T-helper 1 cell treated with Interleukin-12 subunit alpha and Interleukin-12 subunit beta and Interleukin-4 antibody, amounts not matched to agents 30 ng/mL and 1 ng/mL, for 36 hours (primary cell): ENCODE measurements at regions not wholly inside any gene's neighbourhood (a gene's known extent, or its start where the extent isn't known, plus 50 kb on each side); places are given as distances from the start of the nearest gene placed in this dataset.
"Not testable (repeated sequence)": the region's sequence is repeated elsewhere in the genome, so short reads cannot be mapped to it uniquely, and the experiment has no call there.

Experiments
- intact Hi-C: fragments of 100-400 bp; cut with micrococcal nuclease; formaldehyde crosslinking; loops from one replicate; pipeline ENCODE4 v1.15.1; 2024

DNA sequence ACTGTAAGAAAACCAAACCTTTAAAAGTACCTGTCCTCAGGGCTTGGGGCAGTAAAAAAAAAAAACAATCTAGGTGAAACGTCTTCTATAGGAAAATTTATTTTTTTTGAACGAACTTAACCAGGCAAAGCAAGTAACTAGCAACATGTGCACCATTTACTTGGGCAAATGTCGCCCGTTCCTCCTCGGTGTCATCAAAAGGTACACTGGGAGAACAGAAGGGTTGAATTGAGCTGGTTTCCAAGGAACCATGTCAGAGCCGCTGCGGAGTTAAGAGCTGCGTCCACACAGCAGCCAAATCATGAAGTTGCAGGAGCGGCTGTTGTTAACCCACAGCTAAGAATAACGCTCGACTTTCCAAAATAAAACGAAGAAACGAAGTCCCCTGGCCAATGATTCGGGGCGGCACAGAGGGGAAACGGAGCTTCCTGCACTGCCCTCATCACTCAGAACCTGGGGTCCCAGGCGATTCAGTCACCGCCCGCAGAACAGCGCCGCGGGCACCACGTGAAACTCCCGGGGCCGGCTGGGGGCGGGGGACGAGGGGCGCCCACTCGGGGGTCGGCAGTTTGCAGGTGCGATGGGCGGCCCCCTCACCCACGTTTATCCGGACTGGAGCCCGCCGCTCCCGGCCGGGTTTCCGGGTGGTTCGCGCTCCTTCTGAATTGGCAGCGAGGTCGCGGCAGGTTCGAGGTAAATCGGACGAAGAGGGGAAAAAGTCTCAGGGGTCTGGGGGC is 53.6 kb upstream of the PLGLB1 start:
- intact Hi-C loops: loop anchor here (10.0 kb wide), 1 partner anchor 510 kb away; the partner anchor contains the start of gene CHMP3

DNA sequence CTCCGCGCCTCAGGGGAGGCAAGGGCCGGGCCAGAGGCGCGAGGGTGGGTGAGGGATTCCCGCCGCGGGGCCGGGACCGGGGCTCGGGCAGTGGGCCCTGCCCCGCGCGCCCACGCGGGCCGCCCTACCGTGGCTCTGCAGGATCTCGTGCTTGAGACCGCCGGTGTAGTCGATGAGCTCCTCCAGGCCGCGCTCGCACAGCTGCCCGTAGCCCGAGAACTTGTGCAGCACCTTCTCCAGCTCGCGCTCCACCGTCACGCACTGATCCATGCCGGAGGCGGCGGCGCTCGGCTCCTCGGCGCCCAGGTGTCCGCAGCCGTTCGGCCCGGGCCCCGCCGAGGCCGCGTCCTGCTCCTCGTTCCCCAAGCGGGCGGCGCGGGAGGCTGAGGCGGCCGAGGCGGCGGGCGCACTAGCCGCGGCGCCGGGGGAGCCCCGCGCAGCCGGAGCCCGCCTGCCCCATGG is 54.2 kb upstream of the PLGLB1 start:
- intact Hi-C loops: loop anchor here (10.0 kb wide), 1 partner anchor 511 kb away; the partner anchor contains the start of gene CHMP3

DNA sequence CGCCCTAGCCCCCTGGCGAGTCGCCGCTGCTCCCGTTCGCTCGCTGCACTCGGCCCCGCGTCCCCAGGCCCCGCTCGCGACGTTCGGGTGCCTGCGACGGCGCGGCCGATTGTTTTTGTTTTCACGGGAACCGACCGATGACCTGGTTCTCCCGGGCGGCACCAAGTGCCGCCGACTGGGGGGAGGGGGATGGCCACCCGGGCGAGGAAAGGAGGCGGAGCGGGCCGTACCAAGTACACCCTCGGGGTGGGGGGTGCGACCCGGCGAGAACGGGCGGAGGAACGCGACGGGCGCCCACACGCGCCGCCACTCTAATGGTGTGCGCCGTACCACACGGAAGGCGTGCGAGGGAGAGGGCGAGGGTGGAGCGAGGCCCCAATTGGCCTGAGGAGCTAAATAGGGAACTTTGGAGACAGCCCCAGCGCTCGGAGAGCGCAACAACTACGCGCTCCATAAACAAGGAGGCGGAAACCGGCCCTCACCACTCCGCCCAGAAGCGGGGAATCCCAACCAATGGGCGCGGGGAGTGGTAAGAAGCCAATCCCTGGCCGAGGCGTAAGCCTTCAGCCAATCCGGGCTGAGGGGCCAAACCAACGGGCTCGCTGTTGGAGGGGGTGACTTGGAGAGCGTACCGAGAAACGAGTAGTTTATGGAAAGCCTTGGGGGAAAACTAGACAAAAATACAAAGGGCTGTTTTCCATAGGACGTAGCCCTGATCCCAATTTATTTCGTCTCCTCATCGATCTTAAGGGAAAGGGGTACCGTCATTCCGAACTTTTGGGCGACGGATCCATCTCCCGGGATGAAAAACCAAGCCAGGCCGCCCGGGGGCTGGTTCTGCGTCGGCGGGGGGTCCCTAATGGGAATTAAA is 54.8 kb upstream of the PLGLB1 start:
- intact Hi-C loops: loop anchor here (10.0 kb wide), 1 partner anchor 512 kb away; the partner anchor contains the start of gene CHMP3

DNA sequence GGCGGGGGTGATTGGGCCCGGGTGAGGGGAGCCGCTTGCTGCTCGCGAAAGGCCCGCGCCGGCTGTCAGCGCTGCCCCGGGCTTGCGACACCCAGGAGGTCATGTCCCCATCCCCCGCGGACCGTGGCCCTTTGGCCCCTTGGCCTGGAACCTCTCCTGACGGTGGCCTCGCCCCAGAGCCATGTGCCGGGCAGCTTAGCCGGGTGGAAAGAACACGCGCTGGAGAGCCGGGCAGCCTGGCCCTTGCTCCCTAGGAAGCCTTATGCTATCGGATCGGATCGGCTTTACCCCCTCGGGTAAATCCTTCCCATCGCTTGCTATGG is 55.4 kb upstream of the PLGLB1 start:
- intact Hi-C loops: loop anchor here (10.0 kb wide), 1 partner anchor 512 kb away; the partner anchor contains the start of gene CHMP3

DNA sequence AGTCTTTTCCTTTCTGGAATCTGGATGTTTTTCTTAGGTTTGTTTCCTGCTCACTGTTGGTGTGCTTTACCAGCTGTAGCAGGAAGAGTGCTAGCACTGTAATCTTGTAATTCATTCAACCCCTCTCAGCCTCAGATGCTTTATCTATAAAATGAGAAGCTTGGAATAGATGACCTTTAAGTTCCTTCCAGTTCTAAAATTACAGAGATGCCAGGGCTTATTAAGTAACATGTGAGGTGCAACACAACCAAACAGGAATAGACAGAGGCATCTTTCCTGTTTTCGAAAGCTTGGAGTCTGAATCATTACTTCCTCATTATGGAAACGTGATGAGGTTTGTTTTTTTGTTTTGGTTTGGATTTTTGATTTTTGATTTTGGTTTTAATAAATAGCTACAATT is 60.1 kb upstream of the PLGLB1 start:
- intact Hi-C loops: not testable (repeated sequence)

DNA sequence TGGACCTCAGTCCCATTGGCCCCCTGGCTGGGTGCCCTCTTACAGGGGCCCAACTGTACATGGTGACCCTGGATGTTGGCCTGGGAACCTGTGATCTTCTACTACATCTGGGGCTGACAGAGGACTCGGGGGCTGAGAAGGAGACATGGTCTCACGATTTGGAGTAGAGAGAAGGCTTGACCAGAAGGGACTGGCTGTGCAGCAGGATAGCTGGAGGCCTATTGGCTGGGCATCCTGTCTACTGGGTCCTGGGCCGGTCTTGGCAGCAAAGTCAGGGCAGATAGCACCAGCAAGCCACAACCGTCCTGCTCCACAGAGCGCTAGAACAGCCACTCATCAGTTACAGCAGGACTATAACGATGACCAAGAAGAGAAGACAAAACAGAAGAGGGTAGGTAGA is 66.4 kb upstream of the PLGLB1 start:
- intact Hi-C loops: not testable (repeated sequence)

DNA sequence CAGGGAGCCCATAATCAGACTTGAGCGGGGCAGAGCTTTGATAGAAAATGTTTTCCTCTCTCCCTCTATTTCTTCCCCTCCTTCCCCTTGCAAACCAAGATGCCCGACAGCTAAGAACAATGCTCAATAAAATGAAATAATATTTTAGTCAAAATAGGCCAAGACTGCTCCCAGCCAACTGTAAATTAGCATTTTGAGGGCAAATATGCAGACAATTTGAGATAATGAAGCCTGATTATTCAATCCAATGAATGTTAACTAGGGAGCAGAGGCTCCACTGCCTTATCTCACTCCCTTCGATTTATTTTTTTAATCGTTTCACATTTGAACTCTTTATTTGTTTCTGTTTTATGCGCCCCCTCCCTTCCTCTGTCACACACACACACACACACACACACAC is 67.8 kb upstream of the PLGLB1 start:
- intact Hi-C loops: not testable (repeated sequence)

DNA sequence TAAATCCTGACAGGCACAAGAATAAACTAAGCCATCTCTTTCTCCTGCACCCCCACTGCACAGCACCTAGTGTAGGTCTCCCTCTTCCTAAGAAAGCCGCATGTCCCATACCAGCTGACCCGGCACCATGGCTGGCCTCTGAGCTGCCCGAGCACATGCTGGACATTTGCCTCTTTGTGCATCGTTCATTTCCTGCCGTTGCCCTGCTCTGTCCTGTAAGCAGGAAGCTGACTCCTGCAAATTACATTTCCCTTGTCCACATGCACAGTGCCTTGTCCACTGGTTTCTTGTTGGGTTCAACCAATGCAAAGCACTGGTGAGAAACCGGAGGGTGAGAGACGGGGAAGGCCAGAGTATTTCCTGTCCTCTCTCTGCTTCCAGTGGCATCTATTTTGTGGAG is 71.6 kb upstream of the PLGLB1 start:
- intact Hi-C loops: not testable (repeated sequence)

DNA sequence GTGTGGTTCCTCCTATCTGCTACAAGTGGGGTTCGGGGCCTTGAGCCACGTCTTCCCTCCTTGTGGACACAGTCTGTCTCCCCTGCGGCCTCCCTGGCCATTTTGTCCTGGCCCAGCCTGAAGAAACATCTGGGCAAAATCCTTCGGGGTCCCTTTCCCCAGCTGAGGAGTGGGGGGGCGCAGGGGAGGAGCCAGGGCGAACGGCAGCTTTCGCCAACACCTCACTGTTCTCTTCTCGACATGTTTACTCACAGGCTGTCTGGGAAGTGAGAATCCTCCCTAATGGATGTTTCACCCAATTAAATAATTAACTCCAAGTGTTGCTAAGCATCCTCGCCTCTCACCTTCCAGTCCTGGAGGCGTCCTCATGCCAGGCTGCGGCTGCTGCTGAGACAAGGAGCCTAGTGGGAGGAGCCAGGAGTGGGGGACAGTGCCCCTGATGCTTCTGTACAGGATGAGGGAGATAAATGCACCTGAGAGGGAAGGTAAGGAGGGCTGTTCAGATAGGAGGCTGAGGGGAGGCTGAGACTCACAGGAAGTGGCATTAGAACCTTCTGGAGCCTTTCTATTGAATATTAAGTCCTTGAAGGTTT is 72.4 kb upstream of the PLGLB1 start:
- intact Hi-C loops: not testable (repeated sequence)

DNA sequence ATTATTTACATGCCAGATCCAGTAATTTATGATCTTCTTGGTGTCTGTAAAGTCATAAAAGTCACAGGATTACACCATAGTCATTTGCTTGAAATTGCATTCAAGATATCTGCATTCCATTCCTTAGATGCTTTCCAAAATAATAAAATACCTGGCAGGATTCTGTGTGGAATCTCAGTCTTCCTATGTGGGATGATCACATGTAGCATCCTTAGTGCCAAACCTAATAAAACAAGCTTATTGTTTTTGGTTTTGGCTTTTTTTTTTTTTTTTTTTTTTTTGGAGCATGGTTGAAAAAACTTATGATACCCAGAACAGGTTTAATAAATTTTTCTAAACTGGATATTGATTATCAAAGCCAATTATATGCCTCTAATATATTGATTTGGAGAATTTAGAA is 74.2 kb upstream of the PLGLB1 start:
- intact Hi-C loops: not testable (repeated sequence)

DNA sequence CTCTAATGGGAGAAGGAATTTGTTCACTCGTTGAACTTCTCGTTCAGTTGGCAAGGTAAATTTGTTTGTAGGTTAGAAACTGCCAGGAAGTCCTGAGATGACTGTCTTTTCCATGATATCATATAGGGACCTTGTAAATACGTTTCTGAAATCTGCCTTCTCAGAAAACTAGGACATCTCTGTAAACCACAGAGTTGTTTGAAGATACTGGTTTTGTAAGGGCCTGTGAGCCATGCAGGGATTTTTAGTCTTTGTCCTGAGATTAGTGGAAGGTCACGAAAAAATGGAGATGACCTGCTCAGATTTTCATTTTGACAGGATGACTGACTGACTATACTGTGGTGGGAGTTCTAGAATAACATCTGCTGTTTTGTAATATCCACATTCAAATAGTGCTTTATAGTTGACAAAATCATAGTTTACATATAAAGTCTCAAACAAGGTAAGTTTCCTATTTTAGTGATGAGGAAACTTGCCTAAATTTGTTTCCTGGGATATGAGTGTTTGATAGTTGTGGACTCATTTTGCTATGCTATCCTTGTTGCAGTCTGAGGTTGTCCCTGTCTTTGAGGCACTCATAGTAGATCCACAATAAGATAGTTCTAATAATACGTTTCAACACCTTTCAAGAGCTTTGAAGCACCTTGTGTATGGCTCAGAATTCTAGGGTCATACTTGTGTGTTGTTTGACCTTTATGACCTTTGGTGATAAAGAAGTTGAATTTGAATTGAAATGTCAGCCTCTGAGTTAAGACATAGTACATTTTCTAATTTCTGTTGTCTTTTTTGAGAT is 107.3 kb upstream of the PLGLB1 start:
- intact Hi-C loops: not testable (repeated sequence)

DNA sequence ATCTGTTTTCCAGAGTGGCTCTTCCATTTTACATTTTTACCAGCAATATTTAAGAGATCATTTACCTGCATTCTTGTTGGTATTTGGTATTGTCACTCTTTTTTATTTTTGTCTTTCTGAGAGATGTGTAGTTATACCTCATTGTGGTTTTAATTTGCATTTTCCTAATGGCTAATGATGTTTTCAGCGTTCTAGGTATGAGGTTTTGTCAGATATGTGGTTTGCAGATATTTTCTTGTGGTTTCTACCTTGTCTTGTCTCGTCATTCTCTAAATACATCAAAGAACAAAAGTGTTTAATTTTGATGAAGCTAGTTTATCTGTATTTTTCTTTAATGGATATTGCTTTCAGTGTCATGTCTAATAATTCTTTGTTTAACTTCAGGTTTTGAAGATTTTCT is 110.9 kb upstream of the PLGLB1 start:
- intact Hi-C loops: not testable (repeated sequence)

DNA sequence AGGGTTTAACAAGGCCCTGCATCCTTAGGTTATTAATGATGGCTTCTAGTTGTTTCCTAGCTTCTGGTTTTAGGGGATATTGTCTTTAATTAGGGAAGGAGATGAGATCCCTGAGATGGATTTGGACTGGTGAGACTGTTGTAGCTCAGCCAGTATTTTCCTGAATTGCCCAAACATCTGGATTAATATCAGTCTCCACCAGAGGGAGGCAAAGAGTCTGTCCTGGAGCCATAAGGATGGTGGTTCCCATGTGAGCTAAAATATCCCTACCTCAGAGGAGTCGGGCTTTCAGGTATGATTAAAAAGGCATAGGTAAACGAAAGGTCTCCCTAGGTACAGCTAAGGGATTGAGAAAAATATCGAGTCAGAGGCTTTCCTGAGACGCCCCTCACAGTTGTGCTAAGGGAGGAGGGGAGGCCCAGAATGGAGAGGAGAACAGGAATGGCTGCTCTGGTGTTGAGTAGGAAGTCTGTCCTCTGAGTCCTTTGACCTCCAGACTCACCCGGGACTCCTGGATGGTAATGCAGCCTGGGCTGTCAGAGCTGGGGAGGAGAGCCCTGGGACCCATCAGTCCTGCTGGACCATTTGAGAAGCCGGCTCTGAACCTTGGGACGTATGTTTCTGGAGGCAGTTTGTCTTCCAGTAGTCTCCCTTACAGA is 130.3 kb upstream of the PLGLB1 start:
- intact Hi-C loops: not testable (repeated sequence)

DNA sequence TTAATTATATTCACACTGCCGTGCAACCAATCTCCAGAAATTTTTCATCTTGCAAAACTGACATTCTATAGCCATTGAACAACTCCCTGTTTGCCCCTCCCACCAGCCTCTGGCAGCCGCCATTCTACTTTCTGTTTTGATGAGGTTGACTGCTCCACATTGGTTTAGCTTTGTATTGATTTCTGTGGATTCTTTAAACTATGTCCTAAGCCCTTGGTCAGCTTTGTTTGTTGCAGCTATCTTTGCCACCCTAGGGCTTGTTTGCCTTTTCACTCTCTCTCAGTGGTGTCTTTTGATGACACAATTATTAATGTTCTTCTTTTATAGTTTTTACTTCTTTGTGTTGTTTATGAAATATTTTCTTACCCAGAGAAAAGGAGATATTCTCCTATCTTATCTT is 152.8 kb upstream of the PLGLB1 start:
- intact Hi-C loops: not testable (repeated sequence)

DNA sequence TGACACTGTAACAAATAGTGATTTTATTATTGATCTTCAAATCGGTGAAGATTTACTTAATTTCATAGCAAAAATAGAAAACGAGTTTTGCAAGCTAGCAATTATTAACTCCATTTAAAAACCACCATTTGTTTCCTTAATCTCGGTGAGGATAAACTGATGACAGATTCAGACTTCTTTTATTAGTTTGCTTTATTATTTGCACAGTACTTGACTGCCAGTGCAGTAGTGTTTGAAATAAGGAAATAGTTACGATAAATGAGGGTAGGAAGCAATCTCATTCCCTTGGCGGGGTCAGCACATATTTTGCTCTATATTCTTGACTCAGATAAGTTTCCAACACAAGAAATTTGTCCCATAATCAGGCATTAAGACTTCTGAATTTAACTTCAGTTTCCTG is 161.7 kb upstream of the PLGLB1 start:
- intact Hi-C loops: not testable (repeated sequence)

DNA sequence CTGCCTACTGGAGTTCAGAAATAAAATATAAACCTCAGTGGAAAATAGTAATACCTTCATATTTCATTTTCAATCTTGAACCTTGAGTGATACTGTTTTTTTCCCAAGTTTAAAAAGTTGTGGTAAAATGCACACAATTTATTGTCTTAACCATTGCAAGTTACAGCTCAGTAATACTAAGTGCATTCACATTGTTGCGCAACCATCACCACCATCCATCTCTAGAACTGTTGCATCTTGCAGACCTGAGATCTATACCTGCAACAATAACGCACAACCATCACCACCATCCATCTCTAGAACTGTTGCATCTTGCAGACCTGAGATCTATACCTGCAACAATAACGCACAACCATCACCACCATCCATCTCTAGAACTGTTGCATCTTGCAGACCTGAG is 162.6 kb upstream of the PLGLB1 start:
- intact Hi-C loops: not testable (repeated sequence)

DNA sequence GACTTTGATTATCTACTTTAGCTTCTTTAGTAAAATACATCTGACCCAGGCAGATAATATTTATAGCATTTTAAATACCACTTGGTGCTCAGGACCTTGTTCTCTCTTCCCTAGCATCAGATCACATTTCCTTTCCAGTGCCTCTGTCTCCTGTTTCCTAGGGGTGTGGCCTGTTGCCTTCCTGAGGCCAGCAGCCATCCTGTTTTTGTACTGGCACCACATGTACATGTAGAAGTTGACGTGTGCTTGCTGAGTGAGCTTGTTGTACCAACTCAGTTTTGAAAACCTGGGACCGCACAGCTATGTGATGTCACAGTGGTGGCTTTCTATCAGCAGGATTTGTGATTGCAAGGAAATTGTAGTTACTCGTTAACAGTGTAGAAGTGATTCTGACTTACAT is 167.6 kb upstream of the PLGLB1 start:
- intact Hi-C loops: not testable (repeated sequence)

DNA sequence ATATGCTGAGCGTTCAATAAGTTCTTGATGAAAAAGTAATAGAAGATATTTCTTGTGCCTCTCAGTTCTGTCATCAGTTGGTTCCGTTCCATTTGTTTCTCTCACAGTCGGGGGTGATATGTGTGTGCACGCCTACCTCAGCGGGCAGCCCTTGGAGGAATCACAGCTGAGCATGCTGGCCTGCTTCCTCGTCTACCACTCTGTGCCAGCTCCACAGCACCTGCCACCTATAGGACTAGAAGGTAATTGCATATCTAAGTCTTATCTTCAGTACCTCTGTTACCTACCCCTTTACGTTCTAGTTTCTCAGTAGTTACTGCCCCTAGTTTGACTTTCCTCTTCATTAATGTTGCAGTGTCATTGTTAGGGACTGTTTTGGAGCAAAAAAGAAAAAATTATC is 171.7 kb upstream of the PLGLB1 start:
- intact Hi-C loops: not testable (repeated sequence)

DNA sequence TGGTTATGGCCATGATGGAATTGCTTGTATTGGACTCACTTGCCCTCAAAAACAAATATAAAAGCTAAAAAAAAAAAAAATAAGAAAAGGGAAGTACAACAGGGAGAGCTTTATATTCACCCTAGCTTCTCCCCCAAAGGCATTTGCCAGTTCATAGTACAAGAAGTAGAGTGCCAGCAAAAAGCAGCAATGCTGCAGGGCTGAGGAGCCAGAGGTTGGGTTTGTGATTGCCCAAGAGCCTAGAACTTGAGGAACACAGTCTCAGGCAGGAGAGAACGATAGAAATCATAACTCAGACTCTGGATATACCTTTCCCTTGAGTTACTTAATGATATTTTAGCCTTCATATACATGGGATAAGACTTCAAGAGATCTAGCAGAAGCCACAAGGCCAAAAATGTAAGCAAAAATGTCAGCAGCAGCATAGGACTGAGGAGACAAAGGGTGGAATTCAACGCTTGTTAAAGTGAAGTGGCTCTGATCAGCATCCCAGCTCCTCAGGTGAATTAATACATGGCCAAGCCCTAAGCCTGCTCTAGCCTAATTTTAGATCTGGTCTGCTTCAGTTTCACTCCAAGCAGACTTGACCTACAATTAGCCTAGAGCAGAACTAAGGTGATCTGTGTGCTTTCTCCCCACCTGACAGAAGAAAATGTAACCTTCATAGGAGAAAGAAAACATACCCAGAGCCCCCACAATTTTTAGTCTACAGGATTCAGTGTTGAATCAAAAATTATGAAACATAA is 172.8 kb upstream of the PLGLB1 start:
- intact Hi-C loops: not testable (repeated sequence)
